H9 (cell line): ENCODE measurements at regions not wholly inside any gene's neighbourhood (a gene's known extent, or its start where the extent isn't known, plus 50 kb on each side); places are given as distances from the start of the nearest gene placed in this dataset.

Experiments used
- DNase-seq: peaks from one replicate; pipeline ENCODE4 v3.0.0-alpha.2; 2017
- H2AFZ ChIP-seq: one replicate; pipeline ENCODE4 v1.6.1; 2013; ENCODE audit warnings: mild to moderate bottlenecking, low read length, control low read depth, moderate library complexity
- H2AK5ac ChIP-seq: 2 replicates; pipeline ENCODE4 v1.6.1; 2013; ENCODE audit warnings: low read length, control low read depth, mixed read lengths; ENCODE audit not compliant: insufficient read length
- H2BK120ac ChIP-seq: one replicate; pipeline ENCODE4 v1.6.1; 2013; ENCODE audit warnings: low read depth, mild to moderate bottlenecking, low read length, control low read depth, inconsistent platforms; ENCODE audit not compliant: poor library complexity, severe bottlenecking
- H2BK12ac ChIP-seq: 2 replicates; pipeline ENCODE4 v1.6.1; 2013; ENCODE audit warnings: low read length, control low read depth, mixed read lengths, low read depth; ENCODE audit not compliant: insufficient read length
- H2BK15ac ChIP-seq: 2 replicates; pipeline ENCODE4 v1.6.1; 2013; ENCODE audit warnings: low read depth, low read length, control low read depth
- H2BK20ac ChIP-seq: one replicate; pipeline ENCODE4 v1.6.1; 2013; ENCODE audit warnings: low read depth, mild to moderate bottlenecking, low read length, control low read depth, inconsistent platforms; ENCODE audit not compliant: poor library complexity, severe bottlenecking
- H2BK5ac ChIP-seq: 2 replicates; pipeline ENCODE4 v1.6.1; 2013; ENCODE audit warnings: low read length, control low read depth, mixed read lengths; ENCODE audit not compliant: insufficient read length
- H3K14ac ChIP-seq: 2 replicates; pipeline ENCODE4 v1.6.1; 2013; ENCODE audit warnings: low read length, control low read depth; ENCODE audit not compliant: insufficient read depth
- H3K18ac ChIP-seq: 2 replicates; pipeline ENCODE4 v1.6.1; 2013; ENCODE audit warnings: low read depth, mild to moderate bottlenecking, mixed read lengths, low read length, control low read depth; ENCODE audit not compliant: insufficient read length
- H3K23ac ChIP-seq: 2 replicates; pipeline ENCODE4 v1.6.1; 2013; ENCODE audit warnings: low read length, control low read depth, mixed read lengths, low read depth; ENCODE audit not compliant: insufficient read length
- H3K23me2 ChIP-seq: 2 replicates; pipeline ENCODE4 v1.6.1; 2013; ENCODE audit warnings: low read depth, mild to moderate bottlenecking, mixed read lengths, low read length, control low read depth; ENCODE audit not compliant: insufficient read length, poor library complexity, severe bottlenecking
- H3K27ac ChIP-seq: 2 replicates; pipeline ENCODE4 v1.5.1; 2013; ENCODE audit warnings: low read length, control low read depth, mixed read lengths, low read depth; ENCODE audit not compliant: insufficient read length
- H3K27me3 ChIP-seq: 2 replicates; pipeline ENCODE4 v1.6.1; 2013; ENCODE audit warnings: low read length, control low read depth, inconsistent platforms; ENCODE audit not compliant: insufficient read depth
- H3K4ac ChIP-seq: 2 replicates; pipeline ENCODE4 v1.6.1; 2013; ENCODE audit warnings: low read depth, mild to moderate bottlenecking, control low read depth, inconsistent platforms, low read length, moderate library complexity
- H3K4me1 ChIP-seq: 2 replicates; pipeline ENCODE4 v1.6.1; 2013; ENCODE audit warnings: low read length, control low read depth, inconsistent platforms; ENCODE audit not compliant: insufficient read depth
- H3K4me2 ChIP-seq: 2 replicates; pipeline ENCODE4 v1.6.1; 2013; ENCODE audit warnings: low read length, control low read depth, mixed read lengths; ENCODE audit not compliant: insufficient read length, insufficient read depth
- H3K56ac ChIP-seq: 2 replicates; pipeline ENCODE4 v1.6.1; 2013; ENCODE audit warnings: low read depth, mild to moderate bottlenecking, mixed read lengths, low read length, control low read depth; ENCODE audit not compliant: insufficient read length
- H3K79me1 ChIP-seq: 2 replicates; pipeline ENCODE4 v1.6.1; 2013; ENCODE audit warnings: low read depth, mild to moderate bottlenecking, moderate library complexity, low read length, control low read depth, inconsistent platforms; ENCODE audit not compliant: insufficient read depth, poor library complexity, severe bottlenecking
- H3K79me2 ChIP-seq: 2 replicates; pipeline ENCODE4 v1.6.1; 2013; ENCODE audit warnings: low read length, control low read depth, inconsistent platforms; ENCODE audit not compliant: insufficient read depth
- H3K9ac ChIP-seq: 2 replicates; pipeline ENCODE4 v1.6.1; 2013; ENCODE audit warnings: low read length, control low read depth, mixed read lengths; ENCODE audit not compliant: insufficient read length; ENCODE audit errors: extremely low read depth
- H3K9me3 ChIP-seq: one replicate; pipeline ENCODE4 v1.6.1; 2013; ENCODE audit warnings: low read depth, low read length, inconsistent platforms; ENCODE audit not compliant: control insufficient read depth
- H3T11ph ChIP-seq: one replicate; pipeline ENCODE4 v1.6.1; 2013; ENCODE audit warnings: mild to moderate bottlenecking, low read length, control low read depth, inconsistent platforms
- H4K20me1 ChIP-seq: one replicate; pipeline ENCODE4 v1.6.1; 2013; ENCODE audit not compliant: control insufficient read depth, insufficient read length, insufficient read depth
- H4K5ac ChIP-seq: 2 replicates; pipeline ENCODE4 v1.6.1; 2013; ENCODE audit warnings: low read depth, mild to moderate bottlenecking, mixed read lengths, low read length, control low read depth; ENCODE audit not compliant: insufficient read length
- H4K8ac ChIP-seq: replicated peaks from 2 replicates; pipeline ENCODE4 v1.6.1; 2013; ENCODE audit warnings: low read length, control low read depth, mixed read lengths, low read depth; ENCODE audit not compliant: insufficient read length
- H4K91ac ChIP-seq: 2 replicates; pipeline ENCODE4 v1.6.1; 2013; ENCODE audit warnings: low read depth, mild to moderate bottlenecking, moderate library complexity, mixed read lengths, low read length, control low read depth; ENCODE audit not compliant: insufficient read length
- H3K27ac Mint-ChIP-seq, 3 experiments: 2 replicates in 2 of 3; 3 replicates in 1 of 3; pipeline ENCODE4 v1.8.0; 2020 to 2021; ENCODE audit warnings: mixed read lengths in 3 of 3, mild to moderate bottlenecking in 1 of 3, moderate library complexity in 1 of 3
- H3K27me3 Mint-ChIP-seq: 2 replicates; pipeline ENCODE4 v1.8.0; 2021; ENCODE audit warnings: low read depth, mild to moderate bottlenecking, moderate library complexity, mixed read lengths
- H3K36me3 Mint-ChIP-seq, 3 experiments: 2 replicates in 2 of 3; 3 replicates in 1 of 3; pipeline ENCODE4 v1.8.0; 2020 to 2021; ENCODE audit warnings: low read depth in 3 of 3, mixed read lengths in 3 of 3; ENCODE audit not compliant: insufficient read depth in 1 of 3
- H3K4me1 Mint-ChIP-seq, 2 experiments: 2 replicates each; pipeline ENCODE4 v1.8.0; 2020; ENCODE audit warnings: mixed read lengths in 2 of 2
- H3K4me3 Mint-ChIP-seq, 2 experiments: 2 replicates in 1 of 2; 3 replicates in 1 of 2; pipeline ENCODE4 v1.8.0; 2020 to 2021; ENCODE audit warnings: mild to moderate bottlenecking in 2 of 2, mixed read lengths in 2 of 2, moderate library complexity in 1 of 2
- H3K9me3 Mint-ChIP-seq, 2 experiments: 2 replicates in 1 of 2; 3 replicates in 1 of 2; pipeline ENCODE4 v1.8.0; 2020; ENCODE audit warnings: mild to moderate bottlenecking in 2 of 2, mixed read lengths in 2 of 2, moderate library complexity in 1 of 2
- CTCF ChIP-seq: fragments of 200-600 bp; sonication (generic); conservative IDR thresholded peaks from 3 replicates; pipeline ENCODE4 v1.8.0; 2021; ENCODE audit warnings: antibody characterized with exemption, mild to moderate bottlenecking
- WGBS: extraction: QIAGEN DNeasy Blood & Tissue Kit; methylation state at CpG from one replicate; pipeline ENCODE4 v1.1.7; 2013; ENCODE audit warnings: missing lambda C conversion rate, low lambda C conversion rate, mixed read lengths; ENCODE audit not compliant: insufficient read length; ENCODE audit errors: extremely low coverage; 5-methylcytosine and 5-hydroxymethylcytosine counted together

- WGBS: no CpG with 5 or more reads among the region's 7 CpGs
Measured at GRCh38 chr20:23149623-23150279, 63.6 kb upstream of the CD93 start.

More at GRCh38 chr20:23149623-23150279, 63.6 kb upstream of the CD93 start:
- Mint-ChIP-seq H3K4me3 (no peak overlapping the region), H3K36me3 (peaks cover 0 to 7% (median 2%) of the 10 kb centered on the region in 3 experiments; a peak in 3 of 7 replicates), H3K27me3 (peaks cover 4% of the 10 kb centered on the region), H3K4me1 (peaks cover 18 to 22% of the 10 kb centered on the region in 2 experiments), H3K9me3 (peaks cover 6 to 7% of the 10 kb centered on the region in 2 experiments; a peak in 4 of 5 replicates), H3K27ac (no peak overlapping the region)
- no peak overlapping the region for H3K9ac ChIP-seq
- no peak overlapping the region for H3K4me2 ChIP-seq
- no peaks in the 10 kb centered on the region for H3K9me3 ChIP-seq
- H3K4ac ChIP-seq: no peak overlapping the region
- no peak overlapping the region for H3K14ac ChIP-seq
- no peak overlapping the region for H3T11ph ChIP-seq
- H2AFZ ChIP-seq: no peak overlapping the region
- H4K8ac ChIP-seq: no peak overlapping the region
- no peak overlapping the region for H4K5ac ChIP-seq
- no peak overlapping the region for H2BK5ac ChIP-seq
- DNase-seq: peak; percentile 7
- H3K27me3 ChIP-seq: no peaks in the 10 kb centered on the region
- no peak overlapping the region for H3K27ac ChIP-seq
- no peak overlapping the region for H2BK15ac ChIP-seq
- H3K79me1 ChIP-seq: no peaks in the 10 kb centered on the region
- H2BK120ac ChIP-seq: no peak overlapping the region
- no peaks in the 10 kb centered on the region for H3K4me1 ChIP-seq
- no peaks in the 10 kb centered on the region for H4K20me1 ChIP-seq
- no peak overlapping the region for H3K23ac ChIP-seq
- no peak overlapping the region for H2BK12ac ChIP-seq
- no peak overlapping the region for H3K18ac ChIP-seq
- no peak overlapping the region for H4K91ac ChIP-seq
- no peaks in the 10 kb centered on the region for H3K23me2 ChIP-seq
- no peak overlapping the region for H2BK20ac ChIP-seq
- H3K56ac ChIP-seq: no peak overlapping the region
- H2AK5ac ChIP-seq: no peak overlapping the region
- TF ChIP-seq CTCF: no peak
- H3K79me2 ChIP-seq: no peaks in the 10 kb centered on the region
